ENCODE measurements at regions not wholly inside any gene's neighbourhood (a gene's known extent, or its start where the extent isn't known, plus 50 kb on each side); places are given as distances from the start of the nearest gene placed in this dataset.

DNA sequence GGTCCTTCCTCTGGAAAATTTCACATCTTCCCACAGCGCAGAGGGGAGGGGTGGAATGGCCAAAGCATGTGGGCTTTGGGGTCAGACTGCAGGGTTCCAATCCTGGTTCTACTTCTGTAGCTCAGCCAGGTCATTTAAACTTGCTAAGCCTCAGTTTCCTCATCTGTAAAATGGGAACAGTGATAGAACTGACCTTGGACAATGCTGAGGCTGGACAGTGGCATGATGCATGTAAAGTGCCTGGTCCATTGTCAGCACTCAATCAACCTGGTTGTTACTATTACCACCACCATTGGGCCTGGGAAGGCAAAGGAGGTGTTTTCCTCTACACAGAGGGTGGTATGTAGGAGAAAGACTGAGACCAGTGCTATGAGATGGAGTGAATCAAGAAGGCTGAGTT lies 162.8 kb downstream of the VRK1 start:
- no peak for DNase-seq (ENCODE audit: low read depth)
- H3K4me3 ChIP-seq (ENCODE audit: low read depth, low read length), result no peak overlapping the region
- TF ChIP-seq, protein P1, sequence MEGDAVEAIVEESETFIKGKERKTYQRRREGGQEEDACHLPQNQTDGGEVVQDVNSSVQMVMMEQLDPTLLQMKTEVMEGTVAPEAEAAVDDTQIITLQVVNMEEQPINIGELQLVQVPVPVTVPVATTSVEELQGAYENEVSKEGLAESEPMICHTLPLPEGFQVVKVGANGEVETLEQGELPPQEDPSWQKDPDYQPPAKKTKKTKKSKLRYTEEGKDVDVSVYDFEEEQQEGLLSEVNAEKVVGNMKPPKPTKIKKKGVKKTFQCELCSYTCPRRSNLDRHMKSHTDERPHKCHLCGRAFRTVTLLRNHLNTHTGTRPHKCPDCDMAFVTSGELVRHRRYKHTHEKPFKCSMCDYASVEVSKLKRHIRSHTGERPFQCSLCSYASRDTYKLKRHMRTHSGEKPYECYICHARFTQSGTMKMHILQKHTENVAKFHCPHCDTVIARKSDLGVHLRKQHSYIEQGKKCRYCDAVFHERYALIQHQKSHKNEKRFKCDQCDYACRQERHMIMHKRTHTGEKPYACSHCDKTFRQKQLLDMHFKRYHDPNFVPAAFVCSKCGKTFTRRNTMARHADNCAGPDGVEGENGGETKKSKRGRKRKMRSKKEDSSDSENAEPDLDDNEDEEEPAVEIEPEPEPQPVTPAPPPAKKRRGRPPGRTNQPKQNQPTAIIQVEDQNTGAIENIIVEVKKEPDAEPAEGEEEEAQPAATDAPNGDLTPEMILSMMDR (IDR thresholded peaks at IDR 0.05; ENCODE audit: low read depth, low read length, missing control alignments), result no peak
- in situ Hi-C loops (cut with HindIII; ENCODE audit: low sequenced_read_pairs), result no loop called here

DNA sequence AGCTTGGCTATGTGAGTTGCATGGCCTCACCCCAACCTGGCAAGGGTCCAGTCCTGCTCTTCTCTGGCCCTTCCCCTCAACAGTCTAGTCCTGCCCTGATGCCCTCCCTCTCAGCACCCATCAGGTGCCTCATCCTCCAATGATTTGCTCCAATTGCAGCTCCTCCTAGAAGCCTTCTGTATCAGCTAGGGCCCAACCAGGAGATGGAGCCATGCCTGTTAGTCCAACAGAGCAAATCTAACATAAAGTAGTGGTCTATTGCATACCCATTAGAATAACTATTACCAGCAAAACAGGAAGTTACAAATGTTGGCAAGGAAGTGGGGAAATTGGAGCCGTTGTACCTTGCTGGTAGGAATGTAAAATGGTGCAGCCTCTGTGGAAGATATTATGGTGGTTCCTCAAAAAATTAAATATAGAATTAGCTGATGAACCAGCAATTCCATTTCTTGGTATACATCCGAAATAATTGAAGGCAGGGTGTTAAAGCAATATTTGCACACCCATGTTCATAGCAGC lies 163.5 kb downstream of the VRK1 start:
- TF ChIP-seq, protein P1 (IDR thresholded peaks at IDR 0.05; ENCODE audit: low read depth, low read length, missing control alignments), result no peak
- no peak overlapping the region for H3K4me3 ChIP-seq (ENCODE audit: low read depth, low read length)
- DNase-seq (ENCODE audit: low read depth), result no peak
- in situ Hi-C loops (cut with HindIII; ENCODE audit: low sequenced_read_pairs), result no loop called here

DNA sequence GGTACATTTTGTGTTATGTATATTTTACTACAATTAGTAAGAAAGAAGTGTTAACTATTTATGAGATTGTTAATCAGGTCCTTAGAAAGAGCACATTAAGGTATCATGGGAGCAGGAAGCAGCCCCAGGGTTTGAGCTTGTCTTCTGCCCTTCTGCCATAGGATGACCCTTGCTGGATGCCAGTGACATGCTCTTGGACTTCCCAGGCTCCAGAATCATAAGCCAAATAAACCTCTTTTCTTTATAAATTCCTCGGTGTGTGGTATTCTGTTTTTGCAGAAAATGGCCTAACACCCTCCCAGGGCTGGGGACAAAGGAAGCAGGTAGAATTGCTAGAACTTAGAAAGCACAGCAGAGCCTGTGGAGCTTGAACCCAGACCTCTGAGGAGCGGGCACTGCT lies 164.7 kb downstream of the VRK1 start:
- no peak for DNase-seq (ENCODE audit: low read depth)
- TF ChIP-seq, protein P1 (IDR thresholded peaks at IDR 0.05; ENCODE audit: low read depth, low read length, missing control alignments), result no peak
- no peak overlapping the region for H3K4me3 ChIP-seq (ENCODE audit: low read depth, low read length)
- in situ Hi-C loops (cut with HindIII; ENCODE audit: low sequenced_read_pairs), result no loop called here

DNA sequence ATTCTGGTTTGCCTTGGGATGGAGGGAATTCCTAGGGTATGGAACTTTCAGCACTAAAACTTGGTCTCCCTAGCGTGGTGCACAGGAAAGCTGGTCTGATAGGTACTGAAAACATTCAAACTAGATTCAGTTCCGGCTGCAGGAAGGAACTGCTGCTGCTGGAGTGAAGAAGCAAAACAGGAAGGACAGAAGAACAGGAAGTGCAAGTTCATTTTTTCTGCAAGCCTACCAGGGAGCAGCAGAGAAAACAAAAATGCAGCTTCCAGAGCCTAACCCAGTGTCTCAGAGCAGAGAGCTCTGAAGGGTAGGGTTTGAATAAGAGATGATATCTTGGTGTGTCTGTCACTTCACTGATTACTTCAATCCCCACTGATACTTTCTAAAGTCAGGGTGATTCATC lies 165.2 kb downstream of the VRK1 start:
- TF ChIP-seq, protein P1 (IDR thresholded peaks at IDR 0.05; ENCODE audit: low read depth, low read length, missing control alignments), result no peak
- no peak for DNase-seq (ENCODE audit: low read depth)
- H3K4me3 ChIP-seq (ENCODE audit: low read depth, low read length), result no peak overlapping the region
- in situ Hi-C loops (cut with HindIII; ENCODE audit: low sequenced_read_pairs), result no loop called here

DNA sequence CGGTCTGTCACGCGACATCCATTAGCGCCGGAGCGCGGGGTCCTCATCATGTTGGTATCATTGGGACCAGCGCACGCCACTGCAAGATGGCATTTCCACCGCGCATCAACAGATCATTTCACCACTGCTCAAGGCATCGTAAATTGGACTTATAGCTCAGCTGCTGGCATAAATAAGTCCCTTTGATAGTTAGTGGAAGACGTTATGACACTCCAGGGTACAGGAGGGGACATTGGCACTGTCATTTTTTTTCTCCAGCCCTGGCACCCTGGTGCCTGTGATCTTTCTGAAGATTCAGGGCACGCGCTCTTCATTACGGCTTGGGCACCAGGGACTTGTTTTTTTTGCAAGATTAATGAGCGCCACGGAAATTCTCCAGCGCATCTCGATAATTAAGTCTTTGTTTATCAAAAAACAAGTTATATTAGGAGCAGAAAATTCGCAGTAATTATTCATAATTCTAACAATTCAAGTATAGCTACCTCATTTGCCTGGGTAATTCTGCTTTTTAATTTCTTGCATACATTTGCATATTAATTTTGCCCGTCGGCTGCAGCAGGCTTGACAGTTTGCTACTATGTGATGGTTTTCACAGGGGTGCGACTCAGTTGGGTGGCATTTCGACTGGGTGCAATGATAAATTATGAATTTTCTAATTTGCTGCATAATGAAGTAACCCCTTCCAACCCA lies 167.7 kb downstream of the VRK1 start:
- no peak for DNase-seq (ENCODE audit: low read depth)
- TF ChIP-seq, protein P1 (IDR thresholded peaks at IDR 0.05; ENCODE audit: low read depth, low read length, missing control alignments), result no peak
- in situ Hi-C loops (cut with HindIII; ENCODE audit: low sequenced_read_pairs), result no loop called here
- no peak overlapping the region for H3K4me3 ChIP-seq (ENCODE audit: low read depth, low read length)

DNA sequence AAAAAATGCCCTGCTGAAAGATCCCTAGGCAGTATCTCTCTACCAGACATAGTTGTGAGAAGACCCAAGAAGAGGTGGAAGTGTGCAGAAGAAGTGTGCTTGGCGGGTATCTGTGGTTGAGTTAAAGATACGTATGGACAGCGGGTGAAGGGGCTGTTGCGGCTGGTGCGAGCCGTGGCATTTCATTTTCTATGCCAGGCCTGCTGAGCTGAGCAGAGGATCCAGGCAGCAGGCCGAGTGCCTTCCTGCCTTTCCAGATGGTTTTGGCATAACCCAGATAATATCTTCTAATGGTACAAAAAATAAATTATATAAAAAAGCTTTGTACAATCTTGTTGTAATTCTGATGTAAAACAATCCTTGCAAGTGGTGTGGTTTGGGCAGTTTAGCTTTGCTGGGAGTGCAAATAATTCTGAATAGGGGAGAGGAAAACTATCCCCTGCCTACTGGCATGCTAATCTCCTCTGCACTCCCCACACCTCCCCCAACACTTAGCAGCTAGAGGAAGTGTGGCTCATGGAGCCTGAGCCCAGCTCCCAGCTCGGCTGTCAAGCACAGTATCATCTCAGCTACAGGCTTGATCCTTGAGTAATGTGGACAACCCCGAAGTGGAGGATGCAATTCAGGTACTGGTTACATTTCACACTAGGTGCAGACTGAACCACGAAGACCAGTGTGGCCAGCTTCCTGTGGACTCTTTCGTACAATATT lies 168.9 kb downstream of the VRK1 start:
- H3K4me3 ChIP-seq (ENCODE audit: low read depth, low read length), result no peak overlapping the region
- in situ Hi-C loops (cut with HindIII; ENCODE audit: low sequenced_read_pairs), result no loop called here
- TF ChIP-seq, protein P1 (IDR thresholded peaks at IDR 0.05; ENCODE audit: low read depth, low read length, missing control alignments), result no peak
- DNase-seq (ENCODE audit: low read depth), result no peak
